Panc1 (cell line): ENCODE measurements at regions not wholly inside any gene's neighbourhood (a gene's known extent, or its start where the extent isn't known, plus 50 kb on each side); places are given as distances from the start of the nearest gene placed in this dataset.

ENCODE experiments used
- ATAC-seq: fragments of 200-7000 bp; cut with Tn5 transposase; 2 replicates; pipeline ENCODE4 v1.9.1; 2020; ENCODE audit warnings: mild to moderate bottlenecking, moderate library complexity
- BruUV-seq: library from RNA; stranded (reverse); fragments of 400-500 nt; replicated peaks from 2 replicates; lab custom pipeline; 2021; lab: Mats Ljungman, UMichigan
- CTCF ChIA-PET: fragments of 300-600 bp; sonication (Branson Sonifier 250); formaldehyde crosslinking; loops from one replicate; lab custom pipeline; 2022; ENCODE audit warnings: antibody characterized with exemption; lab: Charles Lee
- POLR2A ChIA-PET: fragments of 300-600 bp; sonication (Branson Sonifier 250); formaldehyde crosslinking; loops from one replicate; lab custom pipeline; 2022; ENCODE audit warnings: antibody characterized with exemption; lab: Charles Lee
- DNase-seq: peaks from one replicate; pipeline ENCODE4 v3.0.0-alpha.2; 2010; ENCODE audit warnings: low read depth, low spot score
- H3K27ac ChIP-seq: 2 replicates; pipeline ENCODE4 v1.5.1; 2011; ENCODE audit warnings: mild to moderate bottlenecking, low read length, inconsistent platforms
- H3K27me3 ChIP-seq: fragments of 200-500 bp; sonication (Bioruptor generic); 2 replicates; pipeline ENCODE4 v1.6.0; 2014; ENCODE audit warnings: low read length, inconsistent platforms; ENCODE audit not compliant: control insufficient read depth, insufficient read depth
- H3K36me3 ChIP-seq: fragments of 200-500 bp; sonication (Bioruptor generic); 2 replicates; pipeline ENCODE4 v1.5.1; 2014; ENCODE audit warnings: inconsistent platforms, mild to moderate bottlenecking, low read length, moderate library complexity; ENCODE audit not compliant: control insufficient read depth, insufficient read depth
- H3K4me1 ChIP-seq: 2 replicates; pipeline ENCODE4 v1.5.1; 2011; ENCODE audit warnings: inconsistent platforms, mild to moderate bottlenecking, low read length, moderate library complexity; ENCODE audit not compliant: control insufficient read depth, insufficient read depth
- H3K4me3 ChIP-seq, 2 experiments: 2 replicates each; pipeline ENCODE4 v1.5.1; 2011 to 2012; ENCODE audit warnings: low read depth in 2 of 2, low read length in 2 of 2, mild to moderate bottlenecking in 2 of 2, inconsistent platforms in 1 of 2, moderate library complexity in 1 of 2
- H3K9me3 ChIP-seq: fragments of 200-500 bp; sonication (Bioruptor generic); 2 replicates; pipeline ENCODE4 v1.5.1; 2014; ENCODE audit warnings: low read depth, mild to moderate bottlenecking, inconsistent platforms, low read length, moderate library complexity; ENCODE audit not compliant: control insufficient read depth, insufficient read depth
- CTCF ChIP-seq: fragments of 450-650 bp; IDR thresholded peaks from 2 replicates; pipeline ENCODE4 v1.5.1; 2017; ENCODE audit warnings: mild to moderate bottlenecking
- POLR2AphosphoS5 ChIP-seq: IDR thresholded peaks from 2 replicates; pipeline ENCODE4 v1.6.1; 2012; ENCODE audit warnings: mild to moderate bottlenecking, low read depth, low read length, moderate library complexity
- SIN3A ChIP-seq: IDR thresholded peaks from 2 replicates; pipeline ENCODE4 v1.6.1; 2012; ENCODE audit warnings: low read depth, mild to moderate bottlenecking, low read length, moderate library complexity, borderline replicate concordance; ENCODE audit not compliant: insufficient read depth
- TCF7L2 ChIP-seq: IDR thresholded peaks from 2 replicates; pipeline ENCODE4 v1.6.1; 2011; ENCODE audit warnings: mild to moderate bottlenecking, low read depth, low read length, inconsistent platforms
- in situ Hi-C: cut with HindIII; loops from 2 replicates; pipeline ENCODE4 v1.10.0; 2016; ENCODE audit warnings: low sequenced_read_pairs, low pct_unique_long_range_greater_than_20kb
- intact Hi-C: fragments of 100-400 bp; cut with micrococcal nuclease; formaldehyde crosslinking; loops from one replicate; pipeline ENCODE4 v1.10.0; 2022; ENCODE audit not compliant: unreplicated experiment
- TF ChIP-seq, protein P1 (sequence below), 2 experiments: IDR thresholded peaks; 2 replicates each; pipeline ENCODE4 v1.6.1; 2011 to 2012; ENCODE audit warnings: low read depth in 2 of 2, control low read depth in 1 of 2, low read length in 1 of 2, mild to moderate bottlenecking in 1 of 2, moderate library complexity in 1 of 2; ENCODE audit not compliant: insufficient read depth in 1 of 2

GRCh38 chr10:62733654-62734293 is 70.7 kb upstream of the ADO start:
- H3K27ac ChIP-seq = no peak overlapping the region
- H3K9me3 ChIP-seq = no peaks in the 10 kb centered on the region
- in situ Hi-C loops = no loop called here
- no peak for TF ChIP-seq TCF7L2
- TF ChIP-seq CTCF = no peak
- no peak for TF ChIP-seq POLR2AphosphoS5
- TF ChIP-seq, protein P1, sequence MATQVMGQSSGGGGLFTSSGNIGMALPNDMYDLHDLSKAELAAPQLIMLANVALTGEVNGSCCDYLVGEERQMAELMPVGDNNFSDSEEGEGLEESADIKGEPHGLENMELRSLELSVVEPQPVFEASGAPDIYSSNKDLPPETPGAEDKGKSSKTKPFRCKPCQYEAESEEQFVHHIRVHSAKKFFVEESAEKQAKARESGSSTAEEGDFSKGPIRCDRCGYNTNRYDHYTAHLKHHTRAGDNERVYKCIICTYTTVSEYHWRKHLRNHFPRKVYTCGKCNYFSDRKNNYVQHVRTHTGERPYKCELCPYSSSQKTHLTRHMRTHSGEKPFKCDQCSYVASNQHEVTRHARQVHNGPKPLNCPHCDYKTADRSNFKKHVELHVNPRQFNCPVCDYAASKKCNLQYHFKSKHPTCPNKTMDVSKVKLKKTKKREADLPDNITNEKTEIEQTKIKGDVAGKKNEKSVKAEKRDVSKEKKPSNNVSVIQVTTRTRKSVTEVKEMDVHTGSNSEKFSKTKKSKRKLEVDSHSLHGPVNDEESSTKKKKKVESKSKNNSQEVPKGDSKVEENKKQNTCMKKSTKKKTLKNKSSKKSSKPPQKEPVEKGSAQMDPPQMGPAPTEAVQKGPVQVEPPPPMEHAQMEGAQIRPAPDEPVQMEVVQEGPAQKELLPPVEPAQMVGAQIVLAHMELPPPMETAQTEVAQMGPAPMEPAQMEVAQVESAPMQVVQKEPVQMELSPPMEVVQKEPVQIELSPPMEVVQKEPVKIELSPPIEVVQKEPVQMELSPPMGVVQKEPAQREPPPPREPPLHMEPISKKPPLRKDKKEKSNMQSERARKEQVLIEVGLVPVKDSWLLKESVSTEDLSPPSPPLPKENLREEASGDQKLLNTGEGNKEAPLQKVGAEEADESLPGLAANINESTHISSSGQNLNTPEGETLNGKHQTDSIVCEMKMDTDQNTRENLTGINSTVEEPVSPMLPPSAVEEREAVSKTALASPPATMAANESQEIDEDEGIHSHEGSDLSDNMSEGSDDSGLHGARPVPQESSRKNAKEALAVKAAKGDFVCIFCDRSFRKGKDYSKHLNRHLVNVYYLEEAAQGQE (IDR thresholded peaks at IDR 0.05; ENCODE audit: insufficient read depth in 1 of 2, low read depth in 2 of 2, low read length in 1 of 2) = no peak
- TF ChIP-seq SIN3A = no peak
- CTCF ChIA-PET = no interaction called here
- no peaks in the 10 kb centered on the region for H3K36me3 ChIP-seq
- POLR2A ChIA-PET = no interaction called here
- ATAC-seq (no peak), DNase-seq (no peak)
- no TSS peak for BruUV-seq
- intact Hi-C loops = no loop called here
- no peak overlapping the region for H3K4me3 ChIP-seq
- H3K27me3 ChIP-seq = peaks cover 14% of the 10 kb centered on the region
- no peaks in the 10 kb centered on the region for H3K4me1 ChIP-seq

DNA sequence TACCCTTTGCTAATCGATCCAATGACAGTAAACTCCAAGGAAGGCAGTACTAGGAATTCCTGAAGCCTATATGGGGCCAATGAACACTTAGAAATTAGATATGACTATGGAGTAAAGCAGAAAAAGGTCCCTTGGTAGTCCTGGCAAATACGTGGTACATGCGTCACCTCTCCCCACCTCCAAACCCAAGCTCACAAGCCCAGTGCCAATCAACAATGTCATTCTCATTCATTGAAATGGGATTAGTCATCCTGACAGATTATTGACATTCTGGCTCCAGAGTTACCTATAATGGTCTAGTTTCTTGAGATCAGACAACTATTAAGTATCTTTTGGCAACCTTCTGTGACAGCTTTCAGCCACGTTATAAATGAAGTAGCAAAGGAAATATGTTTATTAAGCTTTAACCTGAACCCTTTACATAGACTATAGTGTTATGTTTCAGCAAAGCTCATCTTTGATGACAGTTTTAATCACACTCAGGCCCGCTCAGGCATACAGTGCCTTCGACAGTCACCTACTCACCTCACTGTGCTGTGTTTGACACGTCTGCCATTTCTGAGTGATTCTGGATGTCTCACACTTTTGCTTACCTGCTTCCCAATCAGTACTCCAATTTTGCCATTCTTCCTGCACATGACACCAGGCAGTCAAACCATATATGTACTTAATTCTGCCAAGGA is 69.6 kb upstream of the ADO start:
- CTCF ChIA-PET = no interaction called here
- Histone ChIP-seq H3K4me1 (no peaks in the 10 kb centered on the region), H3K4me3 (no peak overlapping the region), H3K9me3 (no peaks in the 10 kb centered on the region), H3K27me3 (peaks cover 8% of the 10 kb centered on the region), H3K36me3 (no peaks in the 10 kb centered on the region), H3K27ac (no peak overlapping the region)
- no TSS peak for BruUV-seq
- intact Hi-C loops (no loop called here), in situ Hi-C loops (no loop called here)
- ATAC-seq (no peak), DNase-seq (no peak)
- POLR2A ChIA-PET = no interaction called here
- TF ChIP-seq, protein P1 (IDR thresholded peaks at IDR 0.05; ENCODE audit: insufficient read depth in 1 of 2, low read depth in 2 of 2, low read length in 1 of 2) = no peak
- TF ChIP-seq SIN3A = no peak
- no peak for TF ChIP-seq TCF7L2
- TF ChIP-seq CTCF = no peak
- no peak for TF ChIP-seq POLR2AphosphoS5
